ENCODE measurements at regions not wholly inside any gene's neighbourhood (a gene's known extent, or its start where the extent isn't known, plus 50 kb on each side); places are given as distances from the start of the nearest gene placed in this dataset.

DNA sequence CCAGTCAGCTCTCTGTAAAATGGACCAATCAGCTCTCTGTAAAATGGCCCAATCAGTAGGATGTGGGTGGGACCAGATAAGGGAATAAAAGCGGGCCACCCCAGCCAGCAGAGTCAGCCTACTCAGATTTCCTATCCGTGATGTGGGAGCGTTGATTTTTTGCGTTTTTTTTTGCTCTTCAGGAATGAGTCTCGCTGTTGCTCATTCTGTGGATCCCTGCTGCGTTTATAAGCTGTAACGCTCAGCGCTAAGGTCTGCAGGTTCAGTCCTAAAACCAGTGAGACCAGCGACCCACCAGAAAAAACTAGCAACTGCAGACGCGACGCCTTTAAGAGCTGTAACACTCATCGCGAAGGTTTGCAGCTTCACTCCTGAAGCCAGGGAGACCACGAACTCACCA, 435.7 kb downstream of the SLITRK6 start:
- Histone ChIP-seq H3K4me1 (no peaks in the 10 kb centered on the region), H3K9ac (ENCODE audit: low read depth in 2 of 2, low read length in 2 of 2) (no peak overlapping the region), H3K36me3 (no peaks in the 10 kb centered on the region), H3K27me3 (no peaks in the 10 kb centered on the region), H3K9me3 (no peaks in the 10 kb centered on the region), H3K27ac (no peak overlapping the region), H3K4me3 (no peak overlapping the region)
- TF ChIP-seq, protein P1, sequence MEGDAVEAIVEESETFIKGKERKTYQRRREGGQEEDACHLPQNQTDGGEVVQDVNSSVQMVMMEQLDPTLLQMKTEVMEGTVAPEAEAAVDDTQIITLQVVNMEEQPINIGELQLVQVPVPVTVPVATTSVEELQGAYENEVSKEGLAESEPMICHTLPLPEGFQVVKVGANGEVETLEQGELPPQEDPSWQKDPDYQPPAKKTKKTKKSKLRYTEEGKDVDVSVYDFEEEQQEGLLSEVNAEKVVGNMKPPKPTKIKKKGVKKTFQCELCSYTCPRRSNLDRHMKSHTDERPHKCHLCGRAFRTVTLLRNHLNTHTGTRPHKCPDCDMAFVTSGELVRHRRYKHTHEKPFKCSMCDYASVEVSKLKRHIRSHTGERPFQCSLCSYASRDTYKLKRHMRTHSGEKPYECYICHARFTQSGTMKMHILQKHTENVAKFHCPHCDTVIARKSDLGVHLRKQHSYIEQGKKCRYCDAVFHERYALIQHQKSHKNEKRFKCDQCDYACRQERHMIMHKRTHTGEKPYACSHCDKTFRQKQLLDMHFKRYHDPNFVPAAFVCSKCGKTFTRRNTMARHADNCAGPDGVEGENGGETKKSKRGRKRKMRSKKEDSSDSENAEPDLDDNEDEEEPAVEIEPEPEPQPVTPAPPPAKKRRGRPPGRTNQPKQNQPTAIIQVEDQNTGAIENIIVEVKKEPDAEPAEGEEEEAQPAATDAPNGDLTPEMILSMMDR (IDR thresholded peaks at IDR 0.05), result no peak
- DNase-seq, result no peak
- intact Hi-C loops (cut with DNase I), result no loop called here

DNA sequence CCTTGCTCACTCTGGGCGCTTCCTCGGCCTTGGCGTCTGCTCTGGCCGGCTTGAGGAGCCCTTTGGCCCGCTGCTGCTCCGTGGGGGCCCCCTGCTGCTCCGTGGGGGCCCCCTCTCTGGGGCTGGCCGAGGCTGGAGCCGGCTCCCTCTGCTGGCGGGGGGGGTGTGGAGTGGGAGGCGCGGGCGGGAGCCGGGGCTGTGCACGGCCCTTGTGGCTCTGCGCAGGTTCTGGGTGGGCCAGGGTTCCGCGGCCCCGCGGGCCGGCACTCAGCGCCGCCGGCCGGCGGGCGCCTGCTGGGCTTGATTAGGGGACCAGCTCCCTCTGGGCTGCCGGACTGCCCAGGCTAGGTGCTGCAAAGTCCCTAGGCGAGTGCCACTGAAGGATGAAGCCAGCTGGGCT, 436.2 kb downstream of the SLITRK6 start:
- H3K27ac ChIP-seq, result no peak overlapping the region
- no peaks in the 10 kb centered on the region for H3K27me3 ChIP-seq
- H3K9me3 ChIP-seq, result no peaks in the 10 kb centered on the region
- intact Hi-C loops (cut with DNase I), result no loop called here
- H3K9ac ChIP-seq (ENCODE audit: low read depth in 2 of 2, low read length in 2 of 2), result no peak overlapping the region
- DNase-seq, result no peak
- H3K36me3 ChIP-seq, result no peaks in the 10 kb centered on the region
- no peak overlapping the region for H3K4me3 ChIP-seq
- TF ChIP-seq, protein P1 (IDR thresholded peaks at IDR 0.05), result no peak
- H3K4me1 ChIP-seq, result no peaks in the 10 kb centered on the region

DNA sequence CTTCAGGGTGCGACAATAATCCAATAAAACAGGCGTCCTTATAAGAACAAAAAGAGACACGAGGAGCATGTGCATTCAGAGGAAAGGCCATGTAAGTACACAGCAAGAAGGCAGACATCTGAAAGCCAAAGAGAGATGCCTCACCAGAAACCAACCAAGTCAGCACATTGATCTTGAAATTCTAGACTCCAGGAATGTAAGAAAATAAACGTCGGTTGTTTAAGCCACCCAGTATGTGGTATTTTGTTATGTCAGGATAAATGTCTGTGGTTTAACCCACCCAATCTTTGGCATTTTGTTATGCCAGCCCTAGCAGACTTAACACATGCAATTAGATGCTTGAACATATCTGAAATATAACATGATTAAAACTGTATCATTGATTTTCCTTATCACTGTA, 452.0 kb downstream of the SLITRK6 start:
- H3K27ac ChIP-seq, result no peak overlapping the region
- no peak for DNase-seq
- TF ChIP-seq, protein P1 (IDR thresholded peaks at IDR 0.05), result no peak
- H3K36me3 ChIP-seq, result no peaks in the 10 kb centered on the region
- H3K9ac ChIP-seq (ENCODE audit: low read depth in 2 of 2, low read length in 2 of 2), result no peak overlapping the region
- intact Hi-C loops (cut with DNase I), result no loop called here
- H3K27me3 ChIP-seq, result no peaks in the 10 kb centered on the region
- no peaks in the 10 kb centered on the region for H3K9me3 ChIP-seq
- H3K4me1 ChIP-seq, result no peaks in the 10 kb centered on the region
- no peak overlapping the region for H3K4me3 ChIP-seq

DNA sequence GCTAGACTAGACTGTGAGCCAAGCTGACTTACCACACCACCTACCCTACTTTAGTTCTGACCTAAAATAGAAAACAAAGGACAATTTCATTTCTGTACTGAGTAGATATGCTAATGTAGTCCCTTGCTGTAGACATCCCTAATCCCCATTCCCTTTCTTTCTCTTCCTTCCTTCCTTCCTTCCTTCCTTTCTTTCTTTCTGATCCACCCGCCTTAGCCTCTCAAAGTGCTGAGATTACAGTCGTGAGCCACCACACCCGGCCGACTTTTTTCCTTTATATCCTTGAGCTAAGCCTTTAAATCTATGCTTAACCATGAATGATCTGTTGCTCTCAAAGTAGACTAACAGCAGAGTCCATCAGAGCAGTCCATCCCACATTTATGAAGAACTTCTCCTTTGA, 465.0 kb downstream of the SLITRK6 start:
- intact Hi-C loops (cut with DNase I), result no loop called here
- DNase-seq, result no peak
- H3K4me3 ChIP-seq, result no peak overlapping the region
- no peaks in the 10 kb centered on the region for H3K4me1 ChIP-seq
- no peaks in the 10 kb centered on the region for H3K27me3 ChIP-seq
- H3K9ac ChIP-seq (ENCODE audit: low read depth in 2 of 2, low read length in 2 of 2), result no peak overlapping the region
- no peaks in the 10 kb centered on the region for H3K9me3 ChIP-seq
- H3K36me3 ChIP-seq, result no peaks in the 10 kb centered on the region
- TF ChIP-seq, protein P1 (IDR thresholded peaks at IDR 0.05), result no peak
- no peak overlapping the region for H3K27ac ChIP-seq

DNA sequence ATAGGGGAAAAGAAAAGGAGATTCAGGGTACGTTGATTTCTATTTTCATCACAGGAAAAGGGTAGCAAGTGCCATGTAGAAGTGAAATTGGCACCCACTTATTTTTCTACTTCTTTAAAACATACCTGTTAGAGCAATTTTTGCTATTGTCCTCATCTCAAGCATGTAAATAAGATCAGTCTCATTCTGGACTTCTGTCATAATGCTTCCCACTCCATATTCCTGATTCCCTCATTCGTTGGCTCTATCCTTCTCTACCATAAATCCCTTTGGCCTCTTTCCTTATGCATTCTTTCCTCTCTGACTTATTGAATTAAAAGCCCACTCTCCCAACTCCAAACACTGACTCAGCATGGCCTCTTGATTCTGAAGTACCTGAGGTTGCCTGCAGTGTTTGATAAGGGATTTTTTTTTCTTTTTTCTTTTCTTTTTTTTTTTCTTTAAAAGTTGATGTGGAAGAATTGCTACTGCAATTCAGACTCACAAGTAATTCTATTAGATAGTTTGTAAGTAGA, 465.7 kb downstream of the SLITRK6 start:
- no peak overlapping the region for H3K27ac ChIP-seq
- TF ChIP-seq, protein P1 (IDR thresholded peaks at IDR 0.05), result no peak
- no peak for DNase-seq
- no peaks in the 10 kb centered on the region for H3K9me3 ChIP-seq
- H3K9ac ChIP-seq (ENCODE audit: low read depth in 2 of 2, low read length in 2 of 2), result no peak overlapping the region
- no peak overlapping the region for H3K4me3 ChIP-seq
- H3K4me1 ChIP-seq, result no peaks in the 10 kb centered on the region
- no peaks in the 10 kb centered on the region for H3K36me3 ChIP-seq
- no peaks in the 10 kb centered on the region for H3K27me3 ChIP-seq
- intact Hi-C loops (cut with DNase I), result no loop called here

DNA sequence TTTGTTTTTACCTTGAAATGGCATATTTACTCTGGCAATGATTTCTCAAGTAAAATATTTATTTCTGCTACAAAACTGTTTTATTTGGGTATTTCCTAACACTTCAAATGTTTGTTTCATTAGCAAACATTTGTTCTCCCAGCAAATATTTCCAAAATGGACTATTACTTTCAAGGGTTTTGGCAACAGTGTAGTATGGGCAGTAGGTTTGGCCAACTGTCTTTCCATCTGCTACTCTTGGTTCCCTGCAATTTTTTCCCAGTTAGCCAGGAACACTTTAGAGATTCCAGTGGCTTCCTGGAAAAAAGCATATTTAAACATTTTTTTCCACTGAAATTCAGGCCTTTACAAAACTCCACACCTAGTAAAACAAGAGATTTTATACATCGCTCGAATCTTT, 466.6 kb downstream of the SLITRK6 start:
- TF ChIP-seq, protein P1 (IDR thresholded peaks at IDR 0.05), result no peak
- H3K36me3 ChIP-seq, result no peaks in the 10 kb centered on the region
- no peaks in the 10 kb centered on the region for H3K9me3 ChIP-seq
- no peak overlapping the region for H3K27ac ChIP-seq
- H3K4me1 ChIP-seq, result no peaks in the 10 kb centered on the region
- no peak overlapping the region for H3K4me3 ChIP-seq
- no peak for DNase-seq
- intact Hi-C loops (cut with DNase I), result no loop called here
- no peak overlapping the region for H3K9ac ChIP-seq (ENCODE audit: low read depth in 2 of 2, low read length in 2 of 2)
- no peaks in the 10 kb centered on the region for H3K27me3 ChIP-seq
